HG02840 (cell line): ENCODE measurements at regions not wholly inside any gene's neighbourhood (a gene's known extent, or its start where the extent isn't known, plus 50 kb on each side); places are given as distances from the start of the nearest gene placed in this dataset.

Experiments
- ATAC-seq: cut with Tn5 transposase; IDR thresholded peaks from one replicate; pipeline ENCODE4 v1.9.1; 2021; ENCODE audit warnings: mild to moderate bottlenecking, moderate library complexity, moderate number of reproducible peaks; ENCODE audit not compliant: unreplicated experiment, low FRiP score

DNA sequence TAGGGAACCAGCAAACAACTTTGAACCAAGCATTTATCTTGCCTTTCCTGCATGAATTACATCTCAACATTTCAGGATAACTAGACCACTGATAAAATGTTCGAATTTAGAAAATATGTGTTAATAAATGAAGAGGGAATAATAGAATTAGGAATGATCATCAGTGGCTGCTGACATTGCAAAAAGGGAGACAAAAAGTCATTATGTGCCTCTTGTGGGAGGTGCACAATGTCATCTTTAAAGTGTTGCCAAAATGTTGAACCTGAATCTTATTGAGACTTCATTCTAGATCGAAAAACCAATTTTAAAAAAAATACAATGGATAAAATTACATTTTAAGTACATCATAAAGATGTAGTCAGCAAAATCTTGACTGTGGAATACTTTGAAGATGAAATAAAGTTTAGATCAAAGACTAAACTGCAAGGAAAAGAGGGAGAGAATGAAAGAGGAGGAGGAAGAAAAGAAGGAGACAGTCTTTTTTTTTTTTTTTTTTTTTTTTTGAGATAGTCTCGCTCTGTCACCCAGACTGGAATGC is 299.3 kb downstream of the FBXW7 start:
- no peak for ATAC-seq

DNA sequence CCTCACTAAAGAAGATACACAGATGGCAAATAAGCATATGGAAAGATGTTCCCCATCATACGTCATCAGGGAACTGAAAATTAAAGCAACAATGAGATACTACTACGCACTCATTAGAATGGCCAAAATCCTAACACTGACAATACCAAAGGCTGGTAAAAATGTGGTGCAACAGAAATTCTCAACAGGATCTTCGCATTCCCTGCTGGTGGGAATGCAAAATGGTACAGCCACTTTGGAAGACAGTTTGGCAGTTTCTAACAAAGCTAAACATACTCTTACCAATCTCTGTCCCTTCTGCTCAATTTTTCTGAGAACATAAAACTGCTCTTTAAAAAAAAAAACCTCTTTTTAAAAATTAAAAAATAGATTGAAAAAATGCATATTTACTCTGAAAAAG is 300.2 kb downstream of the FBXW7 start:
- ATAC-seq: no peak

DNA sequence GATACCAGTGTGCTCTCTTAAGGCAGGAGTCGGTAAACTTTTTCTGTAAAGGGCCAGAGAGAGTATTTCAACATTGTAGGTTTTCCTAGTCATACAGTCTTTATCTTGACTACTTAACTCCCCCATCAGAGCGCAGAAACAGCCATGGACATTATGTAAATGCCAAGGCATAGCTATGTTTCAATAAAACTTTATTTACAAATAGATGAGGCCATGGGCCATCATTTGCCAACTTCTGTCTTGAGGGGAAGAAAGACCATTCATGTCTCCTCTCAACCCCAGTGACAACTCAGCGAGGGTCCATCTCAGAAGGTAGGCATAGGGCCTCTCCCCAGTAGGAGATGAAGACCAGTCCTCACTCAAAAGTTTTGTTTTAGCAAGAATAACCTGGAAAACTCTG is 301.3 kb downstream of the FBXW7 start:
- ATAC-seq: no peak

DNA sequence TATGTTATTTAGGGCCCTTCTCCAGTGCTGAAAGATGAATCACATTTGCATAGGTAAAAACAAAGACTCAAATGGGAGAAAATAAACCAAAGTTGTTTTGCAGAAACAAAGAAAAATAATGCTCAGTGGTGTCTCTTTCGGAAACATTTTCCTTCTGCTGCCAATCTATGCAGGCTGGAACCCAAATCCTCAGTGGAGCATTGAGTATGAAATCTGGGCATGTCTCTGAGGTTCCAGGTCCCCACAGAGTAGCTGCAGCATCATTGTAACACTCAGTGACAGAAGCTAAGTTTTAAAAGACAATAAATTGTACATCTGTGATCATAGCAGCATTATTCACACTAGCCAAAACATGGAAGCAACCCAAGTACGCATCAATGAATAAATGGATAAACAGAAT is 303.6 kb downstream of the FBXW7 start:
- ATAC-seq: no peak

DNA sequence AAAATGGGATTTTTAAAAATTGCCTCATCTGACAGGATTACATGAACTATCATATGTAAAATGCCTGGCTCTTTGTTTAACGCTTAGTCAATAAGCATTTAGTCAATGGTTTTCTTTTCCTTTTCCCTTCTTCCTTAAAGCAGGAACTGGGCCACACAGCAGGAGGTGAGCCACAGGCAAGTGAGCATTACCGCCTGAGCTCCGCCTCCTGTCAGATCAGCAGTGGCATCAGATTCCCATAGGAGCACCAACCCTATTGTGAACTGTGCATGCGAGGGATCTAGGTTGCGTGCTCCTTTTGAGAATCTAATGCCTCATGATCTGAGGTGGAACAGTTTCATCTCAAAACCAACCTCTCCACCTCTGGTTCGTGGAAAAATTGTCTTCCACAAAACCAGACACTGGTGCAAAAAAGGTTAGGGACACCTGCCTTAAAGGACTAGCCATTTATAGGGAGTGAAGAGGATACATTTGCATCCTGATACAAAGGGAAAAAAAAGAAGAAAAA is 306.1 kb downstream of the FBXW7 start:
- ATAC-seq: no peak

DNA sequence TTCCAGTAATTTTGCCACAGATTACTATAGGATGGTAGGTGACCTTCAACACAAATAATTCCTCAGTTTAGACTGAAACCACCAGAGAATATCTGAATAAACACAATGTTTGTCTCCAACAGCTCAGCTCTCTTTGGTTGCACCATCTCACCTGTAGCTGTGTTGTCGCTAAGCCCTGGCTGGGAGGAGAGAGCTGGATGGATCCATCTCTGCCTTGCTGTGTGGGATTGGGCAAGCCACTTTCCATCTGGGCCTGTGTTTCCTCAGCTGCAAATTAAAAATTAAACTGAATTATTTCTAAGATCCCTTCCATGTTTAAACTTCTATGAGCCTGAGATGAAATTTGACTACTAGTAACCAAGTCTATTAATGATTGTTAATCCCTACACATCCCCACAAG is 310.2 kb downstream of the FBXW7 start:
- no peak for ATAC-seq

DNA sequence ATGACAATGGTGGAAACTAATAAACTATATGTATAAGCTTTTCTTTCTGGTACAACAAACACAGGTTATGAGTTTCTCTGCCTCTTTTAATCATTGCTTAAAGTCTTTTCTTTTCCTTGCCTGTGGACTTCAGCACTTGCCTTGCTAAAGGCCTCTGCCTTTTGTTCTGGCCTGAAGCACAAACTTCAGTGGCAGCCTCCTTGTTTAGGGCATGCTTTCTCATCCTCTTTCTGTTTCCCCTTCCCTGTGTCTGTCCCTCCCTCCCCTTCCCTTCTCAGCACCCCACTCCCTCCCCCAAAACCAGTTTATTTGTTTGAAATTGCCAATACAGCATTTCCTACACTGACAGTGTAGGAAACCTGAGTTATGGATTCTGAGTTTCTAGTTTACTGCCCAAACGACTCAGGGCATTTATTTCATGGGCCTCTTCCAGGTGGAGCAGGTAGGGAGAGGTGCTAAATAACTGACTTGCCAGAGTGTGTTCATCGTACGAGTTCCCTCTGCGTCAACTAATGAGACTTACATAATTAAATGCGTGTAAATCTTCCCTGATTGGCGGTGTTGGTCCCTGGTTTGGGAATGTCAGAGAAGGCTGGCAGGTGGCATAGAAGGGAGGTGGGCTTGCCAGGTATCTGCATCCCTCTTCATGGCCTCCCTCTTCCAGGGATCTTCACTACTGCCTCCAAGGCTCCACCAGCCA is 311.0 kb downstream of the FBXW7 start:
- no peak for ATAC-seq

DNA sequence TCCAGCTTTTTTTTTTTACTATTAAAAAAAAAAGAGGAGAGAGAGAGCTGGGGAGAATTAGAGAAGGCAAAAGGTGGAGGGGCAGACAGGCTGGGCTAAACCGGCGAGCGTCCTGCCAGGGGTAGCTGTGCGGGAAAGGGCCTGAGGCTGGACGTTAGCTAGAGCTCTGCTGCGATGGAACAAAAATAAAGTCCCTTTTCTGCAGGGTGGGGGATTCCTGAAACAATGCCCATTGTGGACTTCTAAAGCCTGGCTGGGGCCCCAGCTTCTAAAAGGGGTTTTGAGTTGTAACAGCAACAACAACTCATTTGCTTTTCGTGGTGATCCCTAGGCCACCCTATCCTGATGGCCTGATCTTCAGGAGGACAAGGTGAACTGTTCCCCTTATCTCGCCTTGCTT is 311.7 kb downstream of the FBXW7 start:
- ATAC-seq: no peak

DNA sequence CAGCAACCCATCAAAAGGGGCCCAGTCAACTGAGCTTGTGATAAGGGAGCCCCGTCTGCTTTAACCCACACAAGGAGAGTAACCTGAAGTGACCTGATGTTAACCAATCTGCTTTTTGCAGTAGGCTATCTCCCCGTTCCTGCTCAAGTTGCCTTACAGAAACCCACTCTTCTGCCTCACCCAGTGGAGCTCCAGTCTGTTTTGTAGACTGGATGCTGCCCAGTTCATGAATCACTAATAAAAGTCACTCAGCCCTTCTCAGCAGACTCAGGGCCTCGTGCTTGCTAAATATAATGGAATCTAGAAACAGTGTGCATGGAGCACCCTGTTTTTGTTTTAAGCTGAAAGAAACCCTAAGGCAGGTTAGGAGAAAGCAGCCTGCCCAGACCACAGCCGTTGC is 312.3 kb downstream of the FBXW7 start:
- ATAC-seq: no peak

DNA sequence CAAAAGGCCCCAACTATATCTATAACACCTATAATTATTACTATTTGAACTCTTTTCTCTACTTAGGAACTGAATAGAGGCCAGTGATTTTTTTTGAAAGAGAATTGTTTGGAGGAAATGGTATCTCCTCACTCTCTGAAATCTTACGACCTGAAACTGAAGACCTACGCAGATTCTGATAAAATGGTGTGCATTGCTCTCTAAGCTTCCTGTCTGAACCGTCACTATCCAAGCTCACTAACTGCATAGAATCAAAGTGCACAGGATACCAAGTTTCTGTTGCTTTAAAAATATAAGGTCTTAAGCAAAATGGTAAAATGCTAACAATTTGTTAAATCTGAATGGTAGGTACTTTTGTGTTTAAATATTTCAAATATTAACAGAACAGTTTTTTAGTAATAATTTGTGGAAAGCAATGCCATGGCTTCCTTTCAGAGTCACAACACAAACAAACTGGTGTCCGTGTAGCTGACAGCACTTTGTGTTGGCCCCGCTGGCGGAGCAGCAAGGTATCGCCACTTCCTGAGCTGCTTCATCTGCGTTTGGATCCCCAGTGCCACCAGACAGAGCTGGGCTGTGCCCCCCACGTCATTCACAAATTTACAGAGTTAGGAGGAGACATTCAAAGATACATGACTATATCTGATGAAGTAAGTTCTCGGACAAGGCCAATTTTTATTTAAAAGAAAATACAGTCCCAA is 313.9 kb downstream of the FBXW7 start:
- ATAC-seq: no peak

DNA sequence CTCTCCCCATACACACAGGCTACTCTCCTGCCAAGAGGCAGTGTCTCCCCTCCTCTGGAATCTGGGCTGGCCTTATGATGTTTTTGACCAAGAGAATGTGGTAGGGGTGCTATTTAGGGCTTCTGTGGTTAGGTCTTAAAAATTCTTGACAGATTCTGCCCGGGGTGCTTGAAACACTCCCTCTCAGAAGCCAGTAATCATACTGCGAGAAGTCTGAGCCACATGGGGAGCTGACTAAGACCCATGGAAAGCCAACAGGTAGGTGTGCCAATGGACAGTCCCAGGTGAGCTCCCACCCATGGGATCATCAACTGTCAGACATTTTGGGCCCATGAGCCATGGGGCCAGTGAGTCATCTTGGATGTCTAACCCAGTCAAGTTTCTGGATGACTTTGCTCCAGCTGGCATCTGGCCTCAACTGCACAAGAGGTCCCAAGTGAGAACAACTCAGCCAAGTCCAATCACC is 315.7 kb downstream of the FBXW7 start:
- no peak for ATAC-seq

DNA sequence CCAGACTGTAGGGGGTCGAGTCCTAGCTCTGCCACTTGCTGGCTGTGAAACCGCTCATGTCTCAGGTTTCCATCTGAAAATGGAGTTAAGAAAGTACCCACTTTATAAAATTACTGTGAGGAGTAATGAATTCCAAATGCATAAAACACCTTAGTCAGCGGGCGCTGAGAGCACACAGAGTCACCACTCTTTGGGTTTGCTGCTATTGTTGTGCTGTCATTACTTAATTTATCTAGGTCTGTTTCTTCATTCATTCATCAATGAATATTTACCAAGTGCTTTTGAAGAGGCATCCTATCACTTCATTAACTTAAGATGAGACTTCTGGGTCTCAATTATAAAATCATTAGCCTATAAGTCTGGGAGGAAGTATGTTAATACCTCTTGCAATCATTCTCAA is 317.3 kb downstream of the FBXW7 start:
- no peak for ATAC-seq

DNA sequence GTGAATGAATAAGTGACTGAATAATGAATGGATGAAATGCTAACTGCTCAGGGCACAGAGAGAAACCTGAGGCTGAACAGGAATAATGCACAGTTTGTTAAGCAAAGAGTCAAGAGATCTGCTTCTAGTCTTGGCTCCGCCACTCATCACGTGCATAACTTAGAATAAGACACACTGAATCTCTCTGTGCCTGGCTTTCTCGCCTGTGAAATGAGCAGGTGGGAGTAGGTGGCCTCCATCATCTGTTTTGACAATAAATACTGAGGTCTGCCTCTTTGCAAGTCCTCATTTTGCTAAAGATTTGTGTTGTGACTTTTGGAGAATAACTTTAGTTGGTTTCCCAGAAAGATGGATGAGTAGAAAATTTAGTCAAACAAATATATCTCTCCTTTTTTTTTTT is 318.0 kb downstream of the FBXW7 start:
- no peak for ATAC-seq

DNA sequence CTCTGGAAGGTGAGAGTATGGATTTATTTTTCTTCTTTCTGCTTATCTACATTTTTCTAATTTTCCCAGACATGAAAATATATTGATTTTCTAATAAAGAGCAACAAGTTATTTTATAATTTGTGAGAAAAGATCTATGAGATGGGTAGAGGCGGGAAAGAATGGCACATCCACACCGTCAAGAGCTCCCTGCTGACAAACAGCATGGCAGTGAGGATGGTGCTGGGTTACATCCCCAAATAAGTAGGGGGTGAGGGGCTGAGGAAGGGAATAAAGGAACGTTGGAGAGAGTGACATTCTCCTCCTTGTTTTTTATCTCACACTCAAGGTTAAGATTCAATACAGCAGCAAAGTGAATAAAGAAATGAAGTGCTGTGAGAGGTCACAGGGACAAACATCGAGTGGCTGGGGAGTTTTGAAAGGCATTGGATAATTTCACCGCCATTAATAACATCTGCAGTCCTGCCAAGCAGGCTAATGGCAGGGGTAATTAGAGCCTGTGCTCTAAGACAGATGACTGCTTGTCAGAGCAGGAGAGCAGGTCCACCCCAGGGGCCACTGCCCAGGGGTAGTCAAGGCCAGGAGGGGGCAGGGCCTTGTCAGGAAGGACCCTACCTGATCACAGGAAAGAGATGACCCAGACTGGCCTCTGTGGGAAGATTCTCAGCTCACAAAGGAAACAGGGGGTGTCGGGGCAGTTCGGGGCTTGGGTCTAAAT is 323.8 kb downstream of the FBXW7 start:
- no peak for ATAC-seq

DNA sequence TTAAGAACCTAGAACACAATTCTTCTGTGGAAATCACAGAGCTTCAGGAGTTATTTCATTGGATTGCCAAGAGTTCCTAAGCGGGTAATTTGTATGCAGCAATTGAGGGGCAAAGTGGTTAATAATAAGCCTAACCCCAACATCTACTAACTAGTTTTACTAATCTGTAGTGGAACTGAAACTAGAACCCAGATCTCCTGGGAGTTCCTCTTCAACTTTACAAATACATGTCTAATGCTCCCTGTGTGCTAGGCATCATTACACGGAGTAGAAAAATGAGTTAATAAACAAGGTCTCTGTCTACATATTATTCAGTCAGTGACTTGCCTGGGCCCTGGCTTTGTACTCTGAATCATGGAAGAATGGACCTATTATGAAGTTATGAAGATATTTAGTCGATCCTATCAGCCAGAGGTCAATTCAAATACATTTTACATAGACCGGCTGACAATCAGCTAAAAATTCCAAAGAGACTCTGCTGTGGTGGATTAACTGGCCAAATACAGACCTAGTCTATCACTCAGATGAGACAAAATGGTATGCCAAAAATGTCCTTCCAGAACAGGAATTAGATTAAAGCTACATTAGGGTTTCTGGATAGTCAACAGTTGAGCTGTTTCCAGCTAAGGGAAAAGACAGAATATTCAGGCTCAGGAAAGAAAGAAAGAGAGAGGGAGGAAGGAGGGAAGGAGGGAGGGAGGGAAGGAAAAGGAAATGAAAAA is 326.0 kb downstream of the FBXW7 start:
- ATAC-seq: no peak

DNA sequence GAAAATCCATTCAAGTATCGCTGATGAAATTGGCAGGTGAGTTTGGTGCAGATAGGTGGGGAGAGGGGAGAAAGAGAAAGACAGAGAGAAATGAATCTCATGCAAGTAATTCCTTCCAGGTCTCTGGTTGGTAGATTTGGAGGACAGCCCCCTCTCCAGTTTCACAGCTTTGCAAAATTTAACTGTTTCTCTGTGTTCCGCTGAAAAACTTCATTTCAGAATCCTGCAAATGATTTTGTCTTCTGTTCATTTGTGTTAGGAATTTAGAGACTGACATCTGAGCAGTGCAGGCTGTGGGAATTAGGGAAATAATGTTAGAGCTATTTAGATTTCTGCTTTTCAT is 328.5 kb downstream of the FBXW7 start:
- ATAC-seq: no peak

DNA sequence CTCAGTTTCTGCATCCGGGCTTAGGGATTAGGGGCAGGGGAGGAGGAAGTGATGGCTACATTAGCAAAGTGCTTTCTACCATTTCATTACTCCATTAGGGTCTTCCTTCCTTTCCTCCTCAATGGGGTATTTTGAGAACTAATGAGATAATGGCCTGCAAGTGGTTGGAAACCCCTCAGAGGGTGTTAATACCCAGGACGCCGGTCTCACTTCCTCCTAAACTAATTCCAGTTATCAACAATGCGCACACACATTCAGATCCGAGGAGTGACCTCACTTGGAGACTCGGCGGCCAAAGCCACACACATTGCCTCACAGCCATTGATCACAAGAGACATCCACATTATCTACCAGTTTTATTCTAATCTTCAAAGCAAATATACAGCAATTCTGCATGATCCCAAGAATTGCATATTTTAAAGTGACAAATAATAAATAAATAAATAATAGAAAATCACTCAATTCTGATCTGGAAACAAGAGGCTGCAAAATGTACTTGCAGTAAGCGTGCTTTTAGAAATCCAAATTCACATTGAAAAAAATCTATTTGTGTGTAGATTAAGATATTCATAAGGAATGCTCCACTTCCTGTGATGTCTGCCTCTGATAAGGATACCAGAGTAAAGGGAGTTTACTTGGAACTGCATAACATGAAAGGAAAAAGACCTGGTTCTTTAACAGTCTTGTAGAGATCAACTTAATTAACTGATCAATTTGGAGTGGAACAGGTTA is 329.1 kb downstream of the FBXW7 start:
- no peak for ATAC-seq

DNA sequence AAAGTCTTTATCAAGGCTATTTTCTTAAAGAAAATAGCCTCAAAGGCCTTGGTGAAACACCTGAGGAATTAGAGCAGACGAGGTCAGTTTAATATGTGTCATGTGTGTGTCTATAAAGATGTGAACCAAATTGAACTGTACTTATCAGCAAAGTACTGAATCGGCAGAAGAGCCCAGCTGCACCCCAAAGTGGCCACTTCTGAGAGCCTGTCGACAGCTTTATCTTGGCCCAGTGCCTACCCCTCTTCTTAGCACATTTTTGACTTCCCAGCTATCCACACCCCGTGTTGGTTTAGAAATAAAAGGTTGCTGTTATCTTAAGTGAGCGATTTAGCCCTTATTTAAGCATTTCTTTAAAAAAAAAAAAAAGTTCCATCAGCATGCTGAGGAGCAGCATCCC is 329.7 kb downstream of the FBXW7 start:
- no peak for ATAC-seq

DNA sequence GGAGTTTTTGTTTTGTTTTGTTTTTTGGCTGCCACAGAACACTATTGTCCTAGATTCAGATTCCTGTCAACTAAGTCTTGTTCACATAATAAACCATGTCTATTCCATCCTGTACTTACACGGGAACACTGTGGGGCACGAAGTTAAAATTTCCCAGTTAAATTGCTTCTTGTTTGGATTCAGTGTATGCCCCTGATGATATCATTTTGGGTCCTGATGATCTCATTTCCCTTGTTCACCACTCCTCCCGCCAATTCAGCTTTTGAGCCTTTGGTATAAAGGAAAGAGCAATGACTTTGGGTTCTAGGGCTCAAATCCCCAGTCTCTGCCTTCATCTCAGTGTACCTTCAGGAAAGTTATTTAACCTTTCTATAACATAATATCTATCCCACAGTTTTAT is 333.5 kb downstream of the FBXW7 start:
- no peak for ATAC-seq
